ENCODE measurements at regions not wholly inside any gene's neighbourhood (a gene's known extent, or its start where the extent isn't known, plus 50 kb on each side); places are given as distances from the start of the nearest gene placed in this dataset.
A peak's percentile ranks its signal among the peaks of the same experiment; 100 is the strongest.

GRCh38 chr2:30055548-30055947 lies 91.3 kb upstream of the YPEL5 start:
- no peak for DNase-seq

- DNase-seq = no peak
Measured at GRCh38 chr2:30060562-30060961, 86.2 kb upstream of the YPEL5 start.

GRCh38 chr2:30068067-30068466 lies 78.7 kb upstream of the YPEL5 start:
- no peak for DNase-seq

- peak; percentile 86 for DNase-seq
Measured at GRCh38 chr2:30072250-30072842, 74.5 kb upstream of the YPEL5 start.

- no peak for DNase-seq
Measured at GRCh38 chr2:30073523-30073922, 73.3 kb upstream of the YPEL5 start.

GRCh38 chr2:30074023-30074422 lies 72.8 kb upstream of the YPEL5 start:
- no peak for DNase-seq

- no peak for DNase-seq
Measured at GRCh38 chr2:30078521-30078920, 68.3 kb upstream of the YPEL5 start.

GRCh38 chr2:30084915-30085314 lies 61.9 kb upstream of the YPEL5 start:
- no peak for DNase-seq

- DNase-seq = no peak
Measured at GRCh38 chr2:30089171-30089570, 57.6 kb upstream of the YPEL5 start.

GRCh38 chr2:30095402-30095801 lies 51.4 kb upstream of the YPEL5 start:
- DNase-seq = no peak

- DNase-seq = no peak
Measured at GRCh38 chr2:30096451-30096850, 50.4 kb upstream of the YPEL5 start.

Measured in hematopoietic multipotent progenitor cell treated with erythropoietin and hydrocortisone succinate and interleukin-3 and kit ligand, for 4 days (in vitro differentiated cells).